Spinal cord (tissue), 9 donors: ENCODE measurements at regions not wholly inside any gene's neighbourhood (a gene's known extent, or its start where the extent isn't known, plus 50 kb on each side); places are given as distances from the start of the nearest gene placed in this dataset.
A peak's percentile ranks its signal among the peaks of the same experiment; 100 is the strongest.

Source experiments
- DNase-seq, 6 donors: peaks; one replicate each; pipeline versions ENCODE4 v3.0.0 to v3.0.0-alpha.2; 2013 to 2015; ENCODE audit warnings: low spot score in 6 of 6, low read depth in 4 of 6
- H3K27ac ChIP-seq: one replicate; pipeline ENCODE4 v1.5.1; 2013; ENCODE audit warnings: low read depth, low read length, control low read depth
- H3K27me3 ChIP-seq: one replicate; pipeline ENCODE4 v1.6.1; 2013; ENCODE audit warnings: low read length; ENCODE audit not compliant: control insufficient read depth, insufficient read depth
- H3K36me3 ChIP-seq: one replicate; pipeline ENCODE4 v1.6.1; 2013; ENCODE audit warnings: low read length; ENCODE audit not compliant: control insufficient read depth, insufficient read depth
- H3K4me1 ChIP-seq: one replicate; pipeline ENCODE4 v1.6.1; 2013; ENCODE audit warnings: low read length; ENCODE audit not compliant: control insufficient read depth, insufficient read depth
- H3K4me3 ChIP-seq: one replicate; pipeline ENCODE4 v1.5.1; 2013; ENCODE audit warnings: low read depth, low read length, control low read depth
- H3K9me3 ChIP-seq: one replicate; pipeline ENCODE4 v1.6.1; 2013; ENCODE audit warnings: low read length; ENCODE audit not compliant: control insufficient read depth, insufficient read depth
- WGBS: methylation state at CpG from one replicate; pipeline ENCODE4 v1.1.5; 2013; ENCODE audit warnings: missing lambda C conversion rate; ENCODE audit not compliant: insufficient coverage; 5-methylcytosine and 5-hydroxymethylcytosine counted together
- donor health status: healthy.

- Histone ChIP-seq H3K36me3 (no peaks in the 10 kb centered on the region), H3K27me3 (no peaks in the 10 kb centered on the region), H3K4me3 (no peak overlapping the region), H3K27ac (no peak overlapping the region), H3K4me1 (no peaks in the 10 kb centered on the region), H3K9me3 (no peaks in the 10 kb centered on the region)
- DNase-seq = no peak
- WGBS = 93% methylated on average over 7 of the region's 10 CpGs
Measured at GRCh38 chr18:76058146-76058545, 436.9 kb downstream of the ZNF516 start.

GRCh38 chr18:76057386-76057785 is 437.7 kb downstream of the ZNF516 start:
- H3K4me3 ChIP-seq = no peak overlapping the region
- 91% methylated on average over 12 of the region's 16 CpGs for WGBS
- no peaks in the 10 kb centered on the region for H3K4me1 ChIP-seq
- no peaks in the 10 kb centered on the region for H3K36me3 ChIP-seq
- H3K27me3 ChIP-seq = no peaks in the 10 kb centered on the region
- no peak overlapping the region for H3K27ac ChIP-seq
- DNase-seq = no peak
- no peaks in the 10 kb centered on the region for H3K9me3 ChIP-seq

GRCh38 chr18:76056471-76057110 is 438.5 kb downstream of the ZNF516 start:
- Histone ChIP-seq H3K27ac (no peak overlapping the region), H3K36me3 (no peaks in the 10 kb centered on the region), H3K9me3 (no peaks in the 10 kb centered on the region), H3K4me1 (no peaks in the 10 kb centered on the region), H3K27me3 (no peaks in the 10 kb centered on the region), H3K4me3 (no peak overlapping the region)
- WGBS = 89% methylated on average over 10 of the region's 13 CpGs
- peak in 1 of 6 donors; percentile 28 for DNase-seq

DNA sequence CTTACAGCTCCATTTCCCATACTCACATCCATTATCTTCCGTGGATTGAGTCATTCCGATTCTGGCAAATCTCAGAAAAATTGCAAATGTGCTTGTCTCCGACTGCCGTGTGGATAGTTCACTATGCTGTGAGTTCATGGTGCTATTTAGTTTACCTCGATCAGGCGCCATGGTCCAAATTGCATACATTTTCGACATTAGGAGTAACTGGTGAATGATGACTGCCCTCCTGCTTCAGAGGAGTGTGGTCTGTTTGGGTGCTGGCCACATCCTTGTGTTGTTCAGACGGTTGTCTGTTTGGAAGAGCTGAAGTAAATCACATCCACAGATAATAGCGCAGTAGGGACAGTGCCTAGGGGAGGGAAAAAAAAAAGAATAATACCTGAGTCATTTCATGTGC is 439.5 kb downstream of the ZNF516 start:
- WGBS = 94% methylated on average over 7 of the region's 9 CpGs
- H3K27me3 ChIP-seq = no peaks in the 10 kb centered on the region
- H3K36me3 ChIP-seq = no peaks in the 10 kb centered on the region
- no peak overlapping the region for H3K27ac ChIP-seq
- DNase-seq = no peak
- H3K9me3 ChIP-seq = no peaks in the 10 kb centered on the region
- no peaks in the 10 kb centered on the region for H3K4me1 ChIP-seq
- no peak overlapping the region for H3K4me3 ChIP-seq

- H3K9me3 ChIP-seq = no peaks in the 10 kb centered on the region
- no peaks in the 10 kb centered on the region for H3K36me3 ChIP-seq
- no peaks in the 10 kb centered on the region for H3K27me3 ChIP-seq
- no peak overlapping the region for H3K4me3 ChIP-seq
- whole genome bisulfite sequencing = 94% methylated on average over 9 of the region's 9 CpGs
- DNase-seq = no peak
- no peak overlapping the region for H3K27ac ChIP-seq
- H3K4me1 ChIP-seq = no peaks in the 10 kb centered on the region
Measured at GRCh38 chr18:76055025-76055424, 440.0 kb downstream of the ZNF516 start.

DNA sequence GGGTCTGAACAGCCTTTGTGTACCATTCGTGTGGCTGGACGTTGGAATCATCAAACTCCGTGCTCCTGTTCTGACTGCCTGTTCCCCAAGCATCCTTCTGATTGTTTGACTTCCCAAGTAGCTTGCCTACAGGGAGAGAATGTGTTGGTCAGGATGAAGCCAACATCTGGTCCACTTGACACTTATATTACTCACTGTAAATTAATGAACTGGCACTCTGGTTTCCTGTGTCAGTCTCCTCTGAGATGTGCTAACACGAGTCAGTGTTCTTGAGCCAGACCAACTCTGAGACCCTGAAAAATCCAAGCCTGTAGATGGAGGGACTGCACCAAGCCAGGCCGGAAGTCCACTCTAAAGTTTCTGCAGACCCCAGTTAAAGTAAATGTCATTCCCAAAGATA is 440.9 kb downstream of the ZNF516 start:
- DNase-seq = no peak
- WGBS = 65% methylated on average over 4 of the region's 5 CpGs
- Histone ChIP-seq H3K4me3 (no peak overlapping the region), H3K36me3 (no peaks in the 10 kb centered on the region), H3K27me3 (no peaks in the 10 kb centered on the region), H3K9me3 (no peaks in the 10 kb centered on the region), H3K27ac (no peak overlapping the region), H3K4me1 (no peaks in the 10 kb centered on the region)

DNA sequence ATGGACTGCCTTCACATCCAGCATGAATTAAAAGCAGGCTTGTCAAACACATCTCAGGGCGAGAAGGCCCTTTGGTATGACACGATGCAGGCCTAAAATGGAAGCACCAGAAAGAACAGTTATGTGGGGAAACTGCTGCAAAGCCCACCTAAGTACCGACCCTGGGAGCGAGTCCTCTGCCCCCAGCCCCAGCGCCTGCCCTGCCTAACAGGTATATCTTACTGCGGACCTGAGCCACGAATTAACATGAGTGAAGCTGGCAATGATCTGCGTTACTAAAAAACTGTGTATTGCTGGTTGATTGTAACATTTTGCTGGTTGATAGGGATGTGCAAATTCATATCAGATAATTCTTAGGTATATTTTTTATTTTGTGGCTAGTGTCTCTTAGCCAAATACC is 441.5 kb downstream of the ZNF516 start:
- Histone ChIP-seq H3K36me3 (no peaks in the 10 kb centered on the region), H3K27me3 (no peaks in the 10 kb centered on the region), H3K9me3 (no peaks in the 10 kb centered on the region), H3K4me1 (no peaks in the 10 kb centered on the region), H3K27ac (no peak overlapping the region), H3K4me3 (no peak overlapping the region)
- DNase-seq = no peak
- 99% methylated on average over 6 of the region's 8 CpGs for WGBS

GRCh38 chr18:76052227-76052595 is 442.8 kb downstream of the ZNF516 start:
- no peak overlapping the region for H3K4me3 ChIP-seq
- 85% methylated on average over 7 of the region's 9 CpGs for WGBS
- H3K4me1 ChIP-seq = no peaks in the 10 kb centered on the region
- H3K27ac ChIP-seq = no peak overlapping the region
- H3K9me3 ChIP-seq = no peaks in the 10 kb centered on the region
- DNase-seq = no peak
- H3K36me3 ChIP-seq = no peaks in the 10 kb centered on the region
- no peaks in the 10 kb centered on the region for H3K27me3 ChIP-seq

- peak in 2 of 6 donors; percentile 8 to 23 for DNase-seq
- no peak overlapping the region for H3K4me3 ChIP-seq
- no peaks in the 10 kb centered on the region for H3K9me3 ChIP-seq
- no peaks in the 10 kb centered on the region for H3K4me1 ChIP-seq
- no peaks in the 10 kb centered on the region for H3K27me3 ChIP-seq
- H3K27ac ChIP-seq = no peak overlapping the region
- no peaks in the 10 kb centered on the region for H3K36me3 ChIP-seq
- 73% methylated on average over 4 of the region's 14 CpGs for WGBS
Measured at GRCh38 chr18:76051396-76052226, 443.4 kb downstream of the ZNF516 start.

DNA sequence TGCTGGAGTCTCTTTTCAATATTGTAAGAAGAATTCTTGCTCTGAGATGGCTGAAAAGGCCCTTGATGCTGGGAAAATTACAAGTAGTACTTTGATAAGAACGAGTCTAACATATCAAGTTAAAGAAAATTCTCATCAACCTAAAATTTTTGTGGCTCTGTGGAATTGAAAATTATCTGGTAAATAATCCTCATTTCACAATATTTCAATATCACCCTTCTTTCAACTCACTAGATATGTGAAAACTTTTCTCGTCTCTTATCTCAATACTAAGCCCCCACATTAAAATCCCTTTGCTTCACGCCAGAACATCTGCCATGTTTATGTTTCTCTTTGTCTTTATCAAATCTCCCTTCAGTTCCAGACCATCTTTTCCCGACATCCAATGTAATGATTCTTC is 448.8 kb downstream of the ZNF516 start:
- no peak overlapping the region for H3K27ac ChIP-seq
- no peaks in the 10 kb centered on the region for H3K27me3 ChIP-seq
- H3K9me3 ChIP-seq = no peaks in the 10 kb centered on the region
- 80% methylated on average over 2 of the region's 4 CpGs for whole genome bisulfite sequencing
- no peak overlapping the region for H3K4me3 ChIP-seq
- H3K36me3 ChIP-seq = no peaks in the 10 kb centered on the region
- no peaks in the 10 kb centered on the region for H3K4me1 ChIP-seq
- DNase-seq = no peak
